H9 (cell line): ENCODE measurements at regions not wholly inside any gene's neighbourhood (a gene's known extent, or its start where the extent isn't known, plus 50 kb on each side); places are given as distances from the start of the nearest gene placed in this dataset.

Source experiments
- DNase-seq: peaks from one replicate; pipeline ENCODE4 v3.0.0-alpha.2; 2017
- H2AFZ ChIP-seq: one replicate; pipeline ENCODE4 v1.6.1; 2013; ENCODE audit warnings: mild to moderate bottlenecking, low read length, control low read depth, moderate library complexity
- H2AK5ac ChIP-seq: 2 replicates; pipeline ENCODE4 v1.6.1; 2013; ENCODE audit warnings: low read length, control low read depth, mixed read lengths; ENCODE audit not compliant: insufficient read length
- H2BK120ac ChIP-seq: one replicate; pipeline ENCODE4 v1.6.1; 2013; ENCODE audit warnings: low read depth, mild to moderate bottlenecking, low read length, control low read depth, inconsistent platforms; ENCODE audit not compliant: poor library complexity, severe bottlenecking
- H2BK12ac ChIP-seq: 2 replicates; pipeline ENCODE4 v1.6.1; 2013; ENCODE audit warnings: low read length, control low read depth, mixed read lengths, low read depth; ENCODE audit not compliant: insufficient read length
- H2BK15ac ChIP-seq: 2 replicates; pipeline ENCODE4 v1.6.1; 2013; ENCODE audit warnings: low read depth, low read length, control low read depth
- H2BK20ac ChIP-seq: one replicate; pipeline ENCODE4 v1.6.1; 2013; ENCODE audit warnings: low read depth, mild to moderate bottlenecking, low read length, control low read depth, inconsistent platforms; ENCODE audit not compliant: poor library complexity, severe bottlenecking
- H2BK5ac ChIP-seq: 2 replicates; pipeline ENCODE4 v1.6.1; 2013; ENCODE audit warnings: low read length, control low read depth, mixed read lengths; ENCODE audit not compliant: insufficient read length
- H3K14ac ChIP-seq: 2 replicates; pipeline ENCODE4 v1.6.1; 2013; ENCODE audit warnings: low read length, control low read depth; ENCODE audit not compliant: insufficient read depth
- H3K18ac ChIP-seq: 2 replicates; pipeline ENCODE4 v1.6.1; 2013; ENCODE audit warnings: low read depth, mild to moderate bottlenecking, mixed read lengths, low read length, control low read depth; ENCODE audit not compliant: insufficient read length
- H3K23ac ChIP-seq: 2 replicates; pipeline ENCODE4 v1.6.1; 2013; ENCODE audit warnings: low read length, control low read depth, mixed read lengths, low read depth; ENCODE audit not compliant: insufficient read length
- H3K23me2 ChIP-seq: 2 replicates; pipeline ENCODE4 v1.6.1; 2013; ENCODE audit warnings: low read depth, mild to moderate bottlenecking, mixed read lengths, low read length, control low read depth; ENCODE audit not compliant: insufficient read length, poor library complexity, severe bottlenecking
- H3K27ac ChIP-seq: 2 replicates; pipeline ENCODE4 v1.5.1; 2013; ENCODE audit warnings: low read length, control low read depth, mixed read lengths, low read depth; ENCODE audit not compliant: insufficient read length
- H3K27me3 ChIP-seq: 2 replicates; pipeline ENCODE4 v1.6.1; 2013; ENCODE audit warnings: low read length, control low read depth, inconsistent platforms; ENCODE audit not compliant: insufficient read depth
- H3K4ac ChIP-seq: 2 replicates; pipeline ENCODE4 v1.6.1; 2013; ENCODE audit warnings: low read depth, mild to moderate bottlenecking, control low read depth, inconsistent platforms, low read length, moderate library complexity
- H3K4me1 ChIP-seq: 2 replicates; pipeline ENCODE4 v1.6.1; 2013; ENCODE audit warnings: low read length, control low read depth, inconsistent platforms; ENCODE audit not compliant: insufficient read depth
- H3K4me2 ChIP-seq: 2 replicates; pipeline ENCODE4 v1.6.1; 2013; ENCODE audit warnings: low read length, control low read depth, mixed read lengths; ENCODE audit not compliant: insufficient read length, insufficient read depth
- H3K56ac ChIP-seq: 2 replicates; pipeline ENCODE4 v1.6.1; 2013; ENCODE audit warnings: low read depth, mild to moderate bottlenecking, mixed read lengths, low read length, control low read depth; ENCODE audit not compliant: insufficient read length
- H3K79me1 ChIP-seq: 2 replicates; pipeline ENCODE4 v1.6.1; 2013; ENCODE audit warnings: low read depth, mild to moderate bottlenecking, moderate library complexity, low read length, control low read depth, inconsistent platforms; ENCODE audit not compliant: insufficient read depth, poor library complexity, severe bottlenecking
- H3K79me2 ChIP-seq: 2 replicates; pipeline ENCODE4 v1.6.1; 2013; ENCODE audit warnings: low read length, control low read depth, inconsistent platforms; ENCODE audit not compliant: insufficient read depth
- H3K9ac ChIP-seq: 2 replicates; pipeline ENCODE4 v1.6.1; 2013; ENCODE audit warnings: low read length, control low read depth, mixed read lengths; ENCODE audit not compliant: insufficient read length; ENCODE audit errors: extremely low read depth
- H3K9me3 ChIP-seq: one replicate; pipeline ENCODE4 v1.6.1; 2013; ENCODE audit warnings: low read depth, low read length, inconsistent platforms; ENCODE audit not compliant: control insufficient read depth
- H3T11ph ChIP-seq: one replicate; pipeline ENCODE4 v1.6.1; 2013; ENCODE audit warnings: mild to moderate bottlenecking, low read length, control low read depth, inconsistent platforms
- H4K20me1 ChIP-seq: one replicate; pipeline ENCODE4 v1.6.1; 2013; ENCODE audit not compliant: control insufficient read depth, insufficient read length, insufficient read depth
- H4K5ac ChIP-seq: 2 replicates; pipeline ENCODE4 v1.6.1; 2013; ENCODE audit warnings: low read depth, mild to moderate bottlenecking, mixed read lengths, low read length, control low read depth; ENCODE audit not compliant: insufficient read length
- H4K8ac ChIP-seq: replicated peaks from 2 replicates; pipeline ENCODE4 v1.6.1; 2013; ENCODE audit warnings: low read length, control low read depth, mixed read lengths, low read depth; ENCODE audit not compliant: insufficient read length
- H4K91ac ChIP-seq: 2 replicates; pipeline ENCODE4 v1.6.1; 2013; ENCODE audit warnings: low read depth, mild to moderate bottlenecking, moderate library complexity, mixed read lengths, low read length, control low read depth; ENCODE audit not compliant: insufficient read length
- H3K27ac Mint-ChIP-seq, 3 experiments: 2 replicates in 2 of 3; 3 replicates in 1 of 3; pipeline ENCODE4 v1.8.0; 2020 to 2021; ENCODE audit warnings: mixed read lengths in 3 of 3, mild to moderate bottlenecking in 1 of 3, moderate library complexity in 1 of 3
- H3K27me3 Mint-ChIP-seq: 2 replicates; pipeline ENCODE4 v1.8.0; 2021; ENCODE audit warnings: low read depth, mild to moderate bottlenecking, moderate library complexity, mixed read lengths
- H3K36me3 Mint-ChIP-seq, 3 experiments: 2 replicates in 2 of 3; 3 replicates in 1 of 3; pipeline ENCODE4 v1.8.0; 2020 to 2021; ENCODE audit warnings: low read depth in 3 of 3, mixed read lengths in 3 of 3; ENCODE audit not compliant: insufficient read depth in 1 of 3
- H3K4me1 Mint-ChIP-seq, 2 experiments: 2 replicates each; pipeline ENCODE4 v1.8.0; 2020; ENCODE audit warnings: mixed read lengths in 2 of 2
- H3K4me3 Mint-ChIP-seq, 2 experiments: 2 replicates in 1 of 2; 3 replicates in 1 of 2; pipeline ENCODE4 v1.8.0; 2020 to 2021; ENCODE audit warnings: mild to moderate bottlenecking in 2 of 2, mixed read lengths in 2 of 2, moderate library complexity in 1 of 2
- H3K9me3 Mint-ChIP-seq, 2 experiments: 2 replicates in 1 of 2; 3 replicates in 1 of 2; pipeline ENCODE4 v1.8.0; 2020; ENCODE audit warnings: mild to moderate bottlenecking in 2 of 2, mixed read lengths in 2 of 2, moderate library complexity in 1 of 2
- CTCF ChIP-seq: fragments of 200-600 bp; sonication (generic); conservative IDR thresholded peaks from 3 replicates; pipeline ENCODE4 v1.8.0; 2021; ENCODE audit warnings: antibody characterized with exemption, mild to moderate bottlenecking
- WGBS: extraction: QIAGEN DNeasy Blood & Tissue Kit; methylation state at CpG from one replicate; pipeline ENCODE4 v1.1.7; 2013; ENCODE audit warnings: missing lambda C conversion rate, low lambda C conversion rate, mixed read lengths; ENCODE audit not compliant: insufficient read length; ENCODE audit errors: extremely low coverage; 5-methylcytosine and 5-hydroxymethylcytosine counted together

- TF ChIP-seq CTCF = no peak
- H3K23me2 ChIP-seq = no peaks in the 10 kb centered on the region
- no peak overlapping the region for H4K91ac ChIP-seq
- no peak overlapping the region for H3K4ac ChIP-seq
- H4K20me1 ChIP-seq = no peaks in the 10 kb centered on the region
- no peak overlapping the region for H3K27ac ChIP-seq
- no peak overlapping the region for H2BK5ac ChIP-seq
- no peaks in the 10 kb centered on the region for H3K27me3 ChIP-seq
- no peaks in the 10 kb centered on the region for H3K4me1 ChIP-seq
- Mint-ChIP-seq H3K4me3 (no peak overlapping the region), H3K36me3 (no peaks in the 10 kb centered on the region), H3K9me3 (no peaks in the 10 kb centered on the region), H3K27me3 (no peaks in the 10 kb centered on the region), H3K4me1 (peaks cover 0 to under 1% of the 10 kb centered on the region in 2 experiments; a peak in 1 of 4 replicates), H3K27ac (no peak overlapping the region; a peak in 1 of 7 replicates)
- H2BK20ac ChIP-seq = no peak overlapping the region
- H4K8ac ChIP-seq = no peak overlapping the region
- H3K79me2 ChIP-seq = no peaks in the 10 kb centered on the region
- H2BK120ac ChIP-seq = no peak overlapping the region
- H4K5ac ChIP-seq = no peak overlapping the region
- no CpG with 5 or more reads among the region's 5 CpGs for WGBS
- H3K9ac ChIP-seq = no peak overlapping the region
- no peak for DNase-seq
- no peak overlapping the region for H3K14ac ChIP-seq
- H3K9me3 ChIP-seq = no peaks in the 10 kb centered on the region
- H2AK5ac ChIP-seq = no peak overlapping the region
- no peak overlapping the region for H3K18ac ChIP-seq
- H3K4me2 ChIP-seq = no peak overlapping the region
- no peak overlapping the region for H3K23ac ChIP-seq
- no peaks in the 10 kb centered on the region for H3K79me1 ChIP-seq
- H3K56ac ChIP-seq = no peak overlapping the region
- no peak overlapping the region for H2AFZ ChIP-seq
- no peak overlapping the region for H2BK12ac ChIP-seq
- H2BK15ac ChIP-seq = no peak overlapping the region
- no peak overlapping the region for H3T11ph ChIP-seq
Measured at GRCh38 chr4:123260653-123261052, 135.9 kb upstream of the SPRY1 start.
